ENCODE measurements at regions not wholly inside any gene's neighbourhood (a gene's known extent, or its start where the extent isn't known, plus 50 kb on each side); places are given as distances from the start of the nearest gene placed in this dataset.

- Histone ChIP-seq H3K9me3 (ENCODE audit: control insufficient read depth, low read length) (no peaks in the 10 kb centered on the region), H3K79me2 (no peaks in the 10 kb centered on the region), H3K4me3 (ENCODE audit: low read depth, low read length) (no peak overlapping the region), H3K36me3 (ENCODE audit: control insufficient read depth, insufficient read depth, low read length) (no peaks in the 10 kb centered on the region), H3K4me2 (ENCODE audit: low read length) (no peak overlapping the region), H3K4me1 (no peaks in the 10 kb centered on the region), H3K27ac (no peak overlapping the region), H2AFZ (no peak overlapping the region), H3K27me3 (ENCODE audit: control insufficient read depth, insufficient read depth, low read length) (no peaks in the 10 kb centered on the region), H3K9ac (no peak overlapping the region)
- TF ChIP-seq CTCF (IDR thresholded peaks at IDR 0.05), result no peak
Measured at GRCh38 chr9:78443946-78444345, 147.0 kb downstream of the PSAT1 start.

- TF ChIP-seq CTCF (IDR thresholded peaks at IDR 0.05), result no peak
- Histone ChIP-seq H2AFZ (no peak overlapping the region), H3K27me3 (ENCODE audit: control insufficient read depth, insufficient read depth, low read length) (no peaks in the 10 kb centered on the region), H3K9ac (no peak overlapping the region), H3K4me1 (no peaks in the 10 kb centered on the region), H3K36me3 (ENCODE audit: control insufficient read depth, insufficient read depth, low read length) (no peaks in the 10 kb centered on the region), H3K4me2 (ENCODE audit: low read length) (no peak overlapping the region), H3K27ac (no peak overlapping the region), H3K4me3 (ENCODE audit: low read depth, low read length) (no peak overlapping the region), H3K9me3 (ENCODE audit: control insufficient read depth, low read length) (no peaks in the 10 kb centered on the region), H3K79me2 (no peaks in the 10 kb centered on the region)
Measured at GRCh38 chr9:78448960-78449673, 152.2 kb downstream of the PSAT1 start.

GRCh38 chr9:78453450-78453849 is 156.5 kb downstream of the PSAT1 start:
- Histone ChIP-seq H3K36me3 (ENCODE audit: control insufficient read depth, insufficient read depth, low read length) (no peaks in the 10 kb centered on the region), H3K9ac (no peak overlapping the region)

GRCh38 chr9:78462611-78463010 is 165.7 kb downstream of the PSAT1 start:
- H3K4me2 ChIP-seq (ENCODE audit: low read length), result no peak overlapping the region
- H3K36me3 ChIP-seq (ENCODE audit: control insufficient read depth, insufficient read depth, low read length), result no peaks in the 10 kb centered on the region
- TF ChIP-seq CTCF (IDR thresholded peaks at IDR 0.05), result no peak
- H3K27ac ChIP-seq, result no peak overlapping the region
- H2AFZ ChIP-seq, result no peak overlapping the region
- H3K27me3 ChIP-seq (ENCODE audit: control insufficient read depth, insufficient read depth, low read length), result no peaks in the 10 kb centered on the region
- H3K4me1 ChIP-seq, result no peaks in the 10 kb centered on the region
- no peak overlapping the region for H3K4me3 ChIP-seq (ENCODE audit: low read depth, low read length)
- H3K9ac ChIP-seq, result no peak overlapping the region
- H3K79me2 ChIP-seq, result no peaks in the 10 kb centered on the region
- no peaks in the 10 kb centered on the region for H3K9me3 ChIP-seq (ENCODE audit: control insufficient read depth, low read length)

More at GRCh38 chr9:78453450-78453849, 156.5 kb downstream of the PSAT1 start:
- H3K4me3 ChIP-seq (ENCODE audit: low read depth, low read length), result no peak overlapping the region
- H3K27ac ChIP-seq, result no peak overlapping the region
- no peaks in the 10 kb centered on the region for H3K27me3 ChIP-seq (ENCODE audit: control insufficient read depth, insufficient read depth, low read length)
- no peaks in the 10 kb centered on the region for H3K79me2 ChIP-seq
- H3K9me3 ChIP-seq (ENCODE audit: control insufficient read depth, low read length), result no peaks in the 10 kb centered on the region
- H2AFZ ChIP-seq, result no peak overlapping the region
- H3K4me1 ChIP-seq, result no peaks in the 10 kb centered on the region
- no peak for TF ChIP-seq CTCF (IDR thresholded peaks at IDR 0.05)
- H3K4me2 ChIP-seq (ENCODE audit: low read length), result no peak overlapping the region

- no peak for TF ChIP-seq CTCF (IDR thresholded peaks at IDR 0.05)
- H3K4me1 ChIP-seq, result no peaks in the 10 kb centered on the region
- H3K4me3 ChIP-seq (ENCODE audit: low read depth, low read length), result no peak overlapping the region
- H3K27ac ChIP-seq, result no peak overlapping the region
- no peaks in the 10 kb centered on the region for H3K36me3 ChIP-seq (ENCODE audit: control insufficient read depth, insufficient read depth, low read length)
- H3K27me3 ChIP-seq (ENCODE audit: control insufficient read depth, insufficient read depth, low read length), result no peaks in the 10 kb centered on the region
- H3K9me3 ChIP-seq (ENCODE audit: control insufficient read depth, low read length), result no peaks in the 10 kb centered on the region
- H2AFZ ChIP-seq, result no peak overlapping the region
- H3K79me2 ChIP-seq, result no peaks in the 10 kb centered on the region
- H3K4me2 ChIP-seq (ENCODE audit: low read length), result no peak overlapping the region
- H3K9ac ChIP-seq, result no peak overlapping the region
Measured at GRCh38 chr9:78463750-78464149, 166.8 kb downstream of the PSAT1 start.
